ENCODE measurements at regions not wholly inside any gene's neighbourhood (a gene's known extent, or its start where the extent isn't known, plus 50 kb on each side); places are given as distances from the start of the nearest gene placed in this dataset.

DNA sequence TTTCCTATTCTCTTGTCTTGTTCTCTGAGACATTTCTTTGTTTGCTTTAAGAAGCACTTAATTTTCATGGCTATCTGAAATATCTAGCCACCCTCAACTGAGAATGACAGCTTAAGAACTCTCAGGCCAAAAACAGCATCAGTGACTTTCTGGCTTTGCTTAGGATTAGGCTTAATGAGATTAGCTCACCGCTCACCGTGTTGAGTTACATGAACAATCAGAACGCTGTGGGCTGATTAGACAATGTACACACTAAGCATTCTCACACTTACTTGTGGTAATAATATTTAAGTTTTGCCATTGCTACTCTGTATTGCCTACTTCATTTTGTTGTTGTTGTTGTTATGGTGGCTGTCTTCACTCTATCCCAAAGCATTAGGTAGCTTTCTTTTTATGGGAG lies 1283.6 kb downstream of the UQCRFS1 start:
- Histone ChIP-seq H3K9ac (ENCODE audit: low read length) (no peak overlapping the region), H3K4me1 (ENCODE audit: control insufficient read depth, insufficient read depth, low read length) (no peaks in the 10 kb centered on the region), H3K27me3 (replicated peaks; ENCODE audit: control insufficient read depth, insufficient read depth, low read length) (no peaks in the 10 kb centered on the region), H3K9me3 (ENCODE audit: control insufficient read depth, low read length) (no peaks in the 10 kb centered on the region), H3K36me3 (ENCODE audit: control insufficient read depth, insufficient read depth, low read length, severe bottlenecking) (no peaks in the 10 kb centered on the region), H3K4me3 (ENCODE audit: low read length) (no peak overlapping the region)
- no peak for DNase-seq (ENCODE audit: low read depth)

DNA sequence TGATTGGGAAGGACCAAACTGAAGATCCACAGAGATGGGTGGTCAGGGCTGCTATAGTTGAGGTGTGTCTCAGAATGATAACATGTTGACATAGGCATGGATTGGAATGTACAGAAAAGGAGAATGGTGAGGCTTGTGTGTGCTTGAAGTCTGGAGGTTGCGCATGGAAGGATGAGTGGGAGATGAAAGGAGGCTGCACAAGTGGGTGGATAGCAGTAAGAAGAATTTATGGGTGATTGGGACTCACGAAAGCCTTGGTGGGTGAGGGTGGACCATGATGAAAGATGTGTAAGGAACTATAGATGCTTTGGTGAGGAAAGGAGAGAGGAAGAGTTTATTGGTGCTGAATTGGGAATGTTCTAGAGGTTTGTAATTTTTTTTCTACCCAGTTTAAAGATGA lies 1287.7 kb downstream of the UQCRFS1 start:
- H3K4me3 ChIP-seq (ENCODE audit: low read length): no peak overlapping the region
- no peaks in the 10 kb centered on the region for H3K4me1 ChIP-seq (ENCODE audit: control insufficient read depth, insufficient read depth, low read length)
- no peaks in the 10 kb centered on the region for H3K36me3 ChIP-seq (ENCODE audit: control insufficient read depth, insufficient read depth, low read length, severe bottlenecking)
- H3K9ac ChIP-seq (ENCODE audit: low read length): no peak overlapping the region
- H3K9me3 ChIP-seq (ENCODE audit: control insufficient read depth, low read length): no peaks in the 10 kb centered on the region
- DNase-seq (ENCODE audit: low read depth): no peak
- no peaks in the 10 kb centered on the region for H3K27me3 ChIP-seq (replicated peaks; ENCODE audit: control insufficient read depth, insufficient read depth, low read length)

DNA sequence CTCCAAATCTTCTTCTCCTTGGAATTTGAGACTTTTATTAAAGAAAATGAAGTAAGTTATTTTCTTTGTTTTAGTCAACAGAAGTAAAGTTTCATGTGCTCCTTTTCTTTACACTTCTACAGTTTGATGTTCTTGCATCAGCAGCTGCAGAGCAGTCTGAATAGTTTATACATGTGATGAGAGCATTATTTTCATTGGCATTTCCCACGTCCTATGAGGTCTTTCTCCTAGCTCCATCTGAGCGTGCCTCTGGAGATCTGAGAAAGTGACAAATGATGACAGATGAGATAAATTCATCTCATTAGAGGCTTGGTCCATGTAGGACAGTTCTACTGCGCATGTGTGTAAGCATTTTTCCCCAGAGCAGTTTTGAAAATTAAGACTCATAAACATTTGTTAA lies 1290.0 kb downstream of the UQCRFS1 start:
- DNase-seq (ENCODE audit: low read depth): no peak
- Histone ChIP-seq H3K9ac (ENCODE audit: low read length) (no peak overlapping the region), H3K27me3 (replicated peaks; ENCODE audit: control insufficient read depth, insufficient read depth, low read length) (no peaks in the 10 kb centered on the region), H3K36me3 (ENCODE audit: control insufficient read depth, insufficient read depth, low read length, severe bottlenecking) (no peaks in the 10 kb centered on the region), H3K9me3 (ENCODE audit: control insufficient read depth, low read length) (no peaks in the 10 kb centered on the region), H3K4me1 (ENCODE audit: control insufficient read depth, insufficient read depth, low read length) (no peaks in the 10 kb centered on the region), H3K4me3 (ENCODE audit: low read length) (no peak overlapping the region)

DNA sequence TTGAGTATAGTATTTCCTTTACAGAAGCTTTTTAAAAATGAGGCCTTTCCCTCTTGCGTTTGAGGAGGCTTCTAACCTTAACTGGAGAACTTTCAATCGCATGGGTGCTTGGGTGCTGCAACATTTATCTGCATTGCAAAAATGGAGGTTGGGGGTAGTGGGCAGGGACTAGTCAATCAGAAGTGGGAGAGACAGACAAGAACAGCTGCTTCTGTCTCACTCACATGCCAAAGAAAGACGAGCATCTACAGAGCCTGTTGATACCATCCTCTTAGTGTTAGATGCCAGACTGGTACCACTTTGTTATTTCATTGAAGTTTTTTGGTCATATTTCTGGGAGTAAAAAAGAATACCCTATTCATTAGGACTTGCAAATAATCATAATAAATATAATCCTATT lies 1292.2 kb downstream of the UQCRFS1 start:
- no peaks in the 10 kb centered on the region for H3K9me3 ChIP-seq (ENCODE audit: control insufficient read depth, low read length)
- H3K9ac ChIP-seq (ENCODE audit: low read length): no peak overlapping the region
- H3K27me3 ChIP-seq (replicated peaks; ENCODE audit: control insufficient read depth, insufficient read depth, low read length): no peaks in the 10 kb centered on the region
- H3K36me3 ChIP-seq (ENCODE audit: control insufficient read depth, insufficient read depth, low read length, severe bottlenecking): no peaks in the 10 kb centered on the region
- no peak overlapping the region for H3K4me3 ChIP-seq (ENCODE audit: low read length)
- DNase-seq (ENCODE audit: low read depth): no peak
- no peaks in the 10 kb centered on the region for H3K4me1 ChIP-seq (ENCODE audit: control insufficient read depth, insufficient read depth, low read length)

DNA sequence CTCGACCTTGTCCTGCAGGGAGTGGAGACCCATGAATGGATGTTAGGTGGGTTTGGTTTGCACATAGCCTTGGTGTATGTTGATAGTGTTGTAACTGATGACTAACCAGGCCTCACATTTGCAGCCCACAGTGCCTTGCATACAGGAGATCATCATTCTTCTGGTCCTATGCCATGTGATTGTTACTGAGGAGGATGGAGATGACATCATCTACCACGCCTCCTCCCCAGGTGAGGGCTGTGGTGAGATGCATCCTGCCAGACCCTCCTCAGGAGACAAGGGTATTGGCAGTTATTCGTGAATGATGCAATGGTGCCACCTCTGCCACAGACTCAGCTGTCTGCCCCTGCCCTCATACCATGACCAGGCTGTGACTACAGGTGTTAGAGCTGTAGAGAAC lies 1294.1 kb downstream of the UQCRFS1 start:
- Histone ChIP-seq H3K36me3 (ENCODE audit: control insufficient read depth, insufficient read depth, low read length, severe bottlenecking) (no peaks in the 10 kb centered on the region), H3K4me3 (ENCODE audit: low read length) (no peak overlapping the region), H3K27me3 (replicated peaks; ENCODE audit: control insufficient read depth, insufficient read depth, low read length) (no peaks in the 10 kb centered on the region), H3K4me1 (ENCODE audit: control insufficient read depth, insufficient read depth, low read length) (no peaks in the 10 kb centered on the region), H3K9ac (ENCODE audit: low read length) (no peak overlapping the region), H3K9me3 (ENCODE audit: control insufficient read depth, low read length) (no peaks in the 10 kb centered on the region)
- no peak for DNase-seq (ENCODE audit: low read depth)

DNA sequence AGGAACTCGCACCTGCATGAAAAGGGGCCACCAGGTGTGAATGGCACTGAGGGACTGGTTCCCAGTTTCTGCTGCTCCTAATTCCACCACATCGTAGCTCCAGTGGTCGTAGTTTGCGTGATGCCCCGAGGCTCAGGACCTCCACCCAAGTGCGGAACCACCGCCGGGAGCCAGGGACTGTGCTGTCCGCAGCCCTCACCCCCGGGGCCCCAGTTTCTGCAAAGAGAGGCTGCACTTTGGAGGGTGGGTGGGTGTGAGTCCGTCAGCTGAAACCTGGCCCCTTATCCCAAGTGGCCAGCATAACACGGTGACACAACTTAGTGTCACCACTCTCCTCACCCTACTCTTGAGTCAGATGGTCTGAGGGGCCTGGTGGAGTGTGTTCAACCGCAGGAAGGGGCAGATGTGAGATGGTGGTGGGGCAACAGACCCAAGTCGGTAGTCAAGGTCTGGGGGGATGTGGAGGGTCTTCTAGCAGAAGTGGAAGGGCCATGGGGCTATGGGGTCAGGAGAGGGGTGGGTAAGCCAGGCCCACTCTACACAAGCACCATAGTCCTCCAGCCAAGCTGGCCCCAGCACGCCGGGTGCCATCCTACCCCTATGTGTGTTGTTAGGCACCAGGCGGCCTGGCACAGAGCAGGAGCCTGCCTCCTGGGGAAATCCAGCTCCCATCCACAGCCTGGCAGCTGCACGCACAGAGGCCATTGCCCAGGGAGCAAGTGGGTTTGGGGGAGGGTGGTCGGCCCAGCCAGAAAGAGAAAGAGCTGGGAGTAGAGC lies 1301.6 kb downstream of the UQCRFS1 start:
- Histone ChIP-seq H3K27me3 (replicated peaks; ENCODE audit: control insufficient read depth, insufficient read depth, low read length) (no peaks in the 10 kb centered on the region), H3K9ac (ENCODE audit: low read length) (no peak overlapping the region), H3K36me3 (ENCODE audit: control insufficient read depth, insufficient read depth, low read length, severe bottlenecking) (no peaks in the 10 kb centered on the region), H3K9me3 (ENCODE audit: control insufficient read depth, low read length) (no peaks in the 10 kb centered on the region), H3K4me1 (ENCODE audit: control insufficient read depth, insufficient read depth, low read length) (no peaks in the 10 kb centered on the region), H3K4me3 (ENCODE audit: low read length) (no peak overlapping the region)
- no peak for DNase-seq (ENCODE audit: low read depth)

DNA sequence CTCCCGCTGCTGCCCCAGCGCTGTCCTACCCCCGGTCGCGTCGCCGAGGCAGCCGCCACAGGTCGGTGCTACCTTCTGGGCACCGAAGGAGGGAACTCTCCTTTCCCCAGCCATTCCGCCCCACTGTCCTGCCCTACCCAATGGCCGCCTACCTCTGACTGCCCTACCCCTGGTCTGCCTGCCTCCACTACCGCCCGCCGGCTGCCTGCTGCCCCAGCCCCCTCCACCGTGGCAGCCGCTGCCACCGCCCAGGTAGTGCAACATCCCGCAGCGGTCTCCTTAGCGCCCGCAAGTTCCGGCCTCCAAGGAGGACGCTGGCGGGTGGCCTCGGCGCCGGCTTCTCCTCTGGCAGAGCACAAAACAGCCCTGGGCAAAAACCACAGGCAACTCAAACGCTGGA lies 1303.1 kb downstream of the UQCRFS1 start:
- Histone ChIP-seq H3K9ac (ENCODE audit: low read length) (no peak overlapping the region), H3K9me3 (ENCODE audit: control insufficient read depth, low read length) (no peaks in the 10 kb centered on the region), H3K4me3 (ENCODE audit: low read length) (no peak overlapping the region), H3K4me1 (ENCODE audit: control insufficient read depth, insufficient read depth, low read length) (no peaks in the 10 kb centered on the region), H3K27me3 (replicated peaks; ENCODE audit: control insufficient read depth, insufficient read depth, low read length) (no peaks in the 10 kb centered on the region), H3K36me3 (ENCODE audit: control insufficient read depth, insufficient read depth, low read length, severe bottlenecking) (no peaks in the 10 kb centered on the region)
- no peak for DNase-seq (ENCODE audit: low read depth)

DNA sequence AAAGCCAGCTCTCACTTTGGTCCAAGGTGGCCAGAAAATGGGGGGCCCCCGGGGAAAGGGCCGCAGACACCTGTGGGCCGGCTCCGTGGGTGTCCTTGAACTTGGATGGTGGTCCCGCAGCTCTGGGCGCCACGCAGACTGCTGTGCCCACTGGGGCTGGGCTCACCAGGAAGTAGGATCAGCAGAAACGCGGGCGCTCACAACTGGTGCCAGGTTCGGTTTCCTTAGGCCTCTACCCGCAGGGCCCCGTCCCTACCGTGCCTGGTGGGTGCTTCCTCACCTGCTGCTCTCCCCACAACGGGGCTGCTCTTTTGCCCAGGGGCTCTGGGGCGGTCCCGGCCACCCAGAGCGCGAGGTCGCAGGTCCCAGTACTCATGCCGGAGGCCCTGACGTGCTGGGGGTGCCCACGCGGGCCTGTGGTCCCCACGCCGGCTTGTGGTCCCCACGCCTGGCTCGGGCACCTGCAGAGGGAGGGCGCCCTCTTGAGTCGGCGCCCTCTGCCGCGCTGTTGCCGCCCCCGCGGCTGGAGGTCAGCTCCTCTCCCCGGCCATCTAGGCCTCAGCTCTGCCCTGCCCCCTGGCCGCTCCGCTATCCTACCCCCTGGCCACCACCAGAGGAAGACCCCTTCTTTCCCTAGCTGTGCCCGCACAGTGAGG lies 1303.6 kb downstream of the UQCRFS1 start:
- H3K4me1 ChIP-seq (ENCODE audit: control insufficient read depth, insufficient read depth, low read length): no peaks in the 10 kb centered on the region
- H3K27me3 ChIP-seq (replicated peaks; ENCODE audit: control insufficient read depth, insufficient read depth, low read length): no peaks in the 10 kb centered on the region
- no peaks in the 10 kb centered on the region for H3K9me3 ChIP-seq (ENCODE audit: control insufficient read depth, low read length)
- H3K36me3 ChIP-seq (ENCODE audit: control insufficient read depth, insufficient read depth, low read length, severe bottlenecking): no peaks in the 10 kb centered on the region
- no peak overlapping the region for H3K4me3 ChIP-seq (ENCODE audit: low read length)
- no peak for DNase-seq (ENCODE audit: low read depth)
- H3K9ac ChIP-seq (ENCODE audit: low read length): no peak overlapping the region

DNA sequence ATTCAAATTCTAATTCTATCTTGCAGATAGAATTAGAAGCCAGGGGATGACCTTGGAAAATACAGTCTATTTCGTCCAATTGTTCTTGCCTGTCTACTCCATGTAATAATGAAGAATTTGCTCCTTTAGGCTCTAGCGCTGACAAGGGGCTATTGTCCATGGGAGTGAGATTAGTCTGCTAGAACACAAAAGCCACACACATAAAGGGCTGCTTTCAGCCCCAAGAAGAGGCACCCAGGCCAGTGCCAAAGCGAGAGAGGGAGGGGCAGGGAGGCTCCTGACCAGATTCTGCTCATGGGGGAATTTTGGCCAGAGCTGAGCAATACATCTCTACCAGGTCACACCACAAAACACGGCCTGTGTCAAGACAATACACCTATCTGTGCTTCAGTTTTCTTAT lies 1306.9 kb downstream of the UQCRFS1 start:
- Histone ChIP-seq H3K27me3 (replicated peaks; ENCODE audit: control insufficient read depth, insufficient read depth, low read length) (no peaks in the 10 kb centered on the region), H3K9ac (ENCODE audit: low read length) (no peak overlapping the region), H3K36me3 (ENCODE audit: control insufficient read depth, insufficient read depth, low read length, severe bottlenecking) (no peaks in the 10 kb centered on the region), H3K4me3 (ENCODE audit: low read length) (no peak overlapping the region), H3K4me1 (ENCODE audit: control insufficient read depth, insufficient read depth, low read length) (no peaks in the 10 kb centered on the region), H3K9me3 (ENCODE audit: control insufficient read depth, low read length) (no peaks in the 10 kb centered on the region)
- no peak for DNase-seq (ENCODE audit: low read depth)

DNA sequence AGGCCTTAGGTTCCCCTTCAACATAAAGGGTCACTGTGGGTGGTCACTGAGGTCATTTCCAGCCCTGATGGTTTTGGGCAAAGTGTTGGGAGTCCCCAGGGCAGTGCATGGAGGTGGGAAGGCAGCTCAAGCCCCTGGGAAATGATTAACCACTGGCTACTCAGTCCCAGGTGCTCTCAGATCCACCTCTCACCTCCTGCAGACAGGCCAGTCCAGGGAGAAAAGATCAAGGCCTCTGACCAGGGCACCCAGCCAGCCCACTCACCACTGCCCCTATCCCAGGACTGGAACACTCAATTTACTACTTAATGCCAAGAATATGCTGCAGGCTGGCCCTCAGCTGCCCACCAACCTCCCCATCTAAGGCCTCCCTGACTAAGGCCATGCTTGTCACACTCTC lies 1307.9 kb downstream of the UQCRFS1 start:
- no peak for DNase-seq (ENCODE audit: low read depth)
- H3K4me3 ChIP-seq (ENCODE audit: low read length): no peak overlapping the region
- no peaks in the 10 kb centered on the region for H3K4me1 ChIP-seq (ENCODE audit: control insufficient read depth, insufficient read depth, low read length)
- no peaks in the 10 kb centered on the region for H3K36me3 ChIP-seq (ENCODE audit: control insufficient read depth, insufficient read depth, low read length, severe bottlenecking)
- no peaks in the 10 kb centered on the region for H3K27me3 ChIP-seq (replicated peaks; ENCODE audit: control insufficient read depth, insufficient read depth, low read length)
- H3K9me3 ChIP-seq (ENCODE audit: control insufficient read depth, low read length): no peaks in the 10 kb centered on the region
- H3K9ac ChIP-seq (ENCODE audit: low read length): no peak overlapping the region

DNA sequence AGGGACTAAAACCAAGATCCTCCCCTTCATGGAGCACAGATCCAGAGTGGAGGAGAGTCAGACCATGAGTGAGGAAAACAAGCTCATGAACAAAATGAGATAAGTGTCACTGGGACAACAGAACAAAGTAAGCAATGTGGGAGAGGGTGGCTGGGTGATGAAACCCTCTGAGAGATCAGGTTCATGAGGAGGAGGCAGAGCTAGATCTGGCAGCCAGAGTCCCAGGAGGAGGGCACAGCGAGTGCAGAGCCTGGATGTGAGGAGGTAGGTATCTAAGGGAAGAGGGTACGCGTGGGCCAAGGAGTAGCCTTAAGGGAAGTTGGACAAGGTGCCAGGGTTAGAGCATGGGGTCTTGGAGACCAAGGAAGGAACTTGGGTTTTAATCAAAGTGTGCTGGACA lies 1311.9 kb downstream of the UQCRFS1 start:
- Histone ChIP-seq H3K4me3 (ENCODE audit: low read length) (no peak overlapping the region), H3K9ac (ENCODE audit: low read length) (no peak overlapping the region), H3K4me1 (ENCODE audit: control insufficient read depth, insufficient read depth, low read length) (no peaks in the 10 kb centered on the region), H3K9me3 (ENCODE audit: control insufficient read depth, low read length) (no peaks in the 10 kb centered on the region), H3K36me3 (ENCODE audit: control insufficient read depth, insufficient read depth, low read length, severe bottlenecking) (no peaks in the 10 kb centered on the region), H3K27me3 (replicated peaks; ENCODE audit: control insufficient read depth, insufficient read depth, low read length) (peaks cover 2% of the 10 kb centered on the region)
- DNase-seq (ENCODE audit: low read depth): no peak

DNA sequence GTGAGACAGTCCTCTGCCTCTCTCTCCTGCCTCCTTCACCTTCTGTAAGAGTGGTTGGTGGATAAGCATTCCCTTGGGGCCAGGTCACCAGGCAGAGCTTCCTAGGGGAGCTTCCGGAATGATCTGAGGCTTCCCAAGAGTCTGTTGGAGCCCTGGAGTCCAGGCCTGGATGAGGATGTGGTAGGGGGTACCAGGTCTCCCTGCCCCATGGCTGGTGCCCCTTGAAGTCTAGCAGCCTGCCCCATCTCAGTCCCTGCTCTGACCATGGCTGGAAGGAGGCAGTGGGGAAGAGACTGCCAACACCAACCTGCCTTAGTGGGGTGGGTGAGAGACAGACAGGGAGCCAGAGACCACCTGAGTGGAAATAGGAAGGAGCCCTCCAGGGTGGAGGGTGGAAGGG lies 1316.9 kb downstream of the UQCRFS1 start:
- H3K27me3 ChIP-seq (replicated peaks; ENCODE audit: control insufficient read depth, insufficient read depth, low read length): peaks cover 2% of the 10 kb centered on the region
- no peaks in the 10 kb centered on the region for H3K4me1 ChIP-seq (ENCODE audit: control insufficient read depth, insufficient read depth, low read length)
- H3K9me3 ChIP-seq (ENCODE audit: control insufficient read depth, low read length): no peaks in the 10 kb centered on the region
- no peak for DNase-seq (ENCODE audit: low read depth)
- no peaks in the 10 kb centered on the region for H3K36me3 ChIP-seq (ENCODE audit: control insufficient read depth, insufficient read depth, low read length, severe bottlenecking)
- no peak overlapping the region for H3K9ac ChIP-seq (ENCODE audit: low read length)
- no peak overlapping the region for H3K4me3 ChIP-seq (ENCODE audit: low read length)

Measured in adipocyte (in vitro differentiated cells).